H9 (cell line): ENCODE measurements at regions not wholly inside any gene's neighbourhood (a gene's known extent, or its start where the extent isn't known, plus 50 kb on each side); places are given as distances from the start of the nearest gene placed in this dataset.
A peak's percentile ranks its signal among the peaks of the same experiment; 100 is the strongest.

Experiments
- DNase-seq: peaks from one replicate; pipeline ENCODE4 v3.0.0-alpha.2; 2017
- H2AFZ ChIP-seq: one replicate; pipeline ENCODE4 v1.6.1; 2013; ENCODE audit warnings: mild to moderate bottlenecking, low read length, control low read depth, moderate library complexity
- H2AK5ac ChIP-seq: 2 replicates; pipeline ENCODE4 v1.6.1; 2013; ENCODE audit warnings: low read length, control low read depth, mixed read lengths; ENCODE audit not compliant: insufficient read length
- H2BK120ac ChIP-seq: one replicate; pipeline ENCODE4 v1.6.1; 2013; ENCODE audit warnings: low read depth, mild to moderate bottlenecking, low read length, control low read depth, inconsistent platforms; ENCODE audit not compliant: poor library complexity, severe bottlenecking
- H2BK12ac ChIP-seq: 2 replicates; pipeline ENCODE4 v1.6.1; 2013; ENCODE audit warnings: low read length, control low read depth, mixed read lengths, low read depth; ENCODE audit not compliant: insufficient read length
- H2BK15ac ChIP-seq: 2 replicates; pipeline ENCODE4 v1.6.1; 2013; ENCODE audit warnings: low read depth, low read length, control low read depth
- H2BK20ac ChIP-seq: one replicate; pipeline ENCODE4 v1.6.1; 2013; ENCODE audit warnings: low read depth, mild to moderate bottlenecking, low read length, control low read depth, inconsistent platforms; ENCODE audit not compliant: poor library complexity, severe bottlenecking
- H2BK5ac ChIP-seq: 2 replicates; pipeline ENCODE4 v1.6.1; 2013; ENCODE audit warnings: low read length, control low read depth, mixed read lengths; ENCODE audit not compliant: insufficient read length
- H3K14ac ChIP-seq: 2 replicates; pipeline ENCODE4 v1.6.1; 2013; ENCODE audit warnings: low read length, control low read depth; ENCODE audit not compliant: insufficient read depth
- H3K18ac ChIP-seq: 2 replicates; pipeline ENCODE4 v1.6.1; 2013; ENCODE audit warnings: low read depth, mild to moderate bottlenecking, mixed read lengths, low read length, control low read depth; ENCODE audit not compliant: insufficient read length
- H3K23ac ChIP-seq: 2 replicates; pipeline ENCODE4 v1.6.1; 2013; ENCODE audit warnings: low read length, control low read depth, mixed read lengths, low read depth; ENCODE audit not compliant: insufficient read length
- H3K23me2 ChIP-seq: 2 replicates; pipeline ENCODE4 v1.6.1; 2013; ENCODE audit warnings: low read depth, mild to moderate bottlenecking, mixed read lengths, low read length, control low read depth; ENCODE audit not compliant: insufficient read length, poor library complexity, severe bottlenecking
- H3K27ac ChIP-seq: 2 replicates; pipeline ENCODE4 v1.5.1; 2013; ENCODE audit warnings: low read length, control low read depth, mixed read lengths, low read depth; ENCODE audit not compliant: insufficient read length
- H3K27me3 ChIP-seq: 2 replicates; pipeline ENCODE4 v1.6.1; 2013; ENCODE audit warnings: low read length, control low read depth, inconsistent platforms; ENCODE audit not compliant: insufficient read depth
- H3K4ac ChIP-seq: 2 replicates; pipeline ENCODE4 v1.6.1; 2013; ENCODE audit warnings: low read depth, mild to moderate bottlenecking, control low read depth, inconsistent platforms, low read length, moderate library complexity
- H3K4me1 ChIP-seq: 2 replicates; pipeline ENCODE4 v1.6.1; 2013; ENCODE audit warnings: low read length, control low read depth, inconsistent platforms; ENCODE audit not compliant: insufficient read depth
- H3K4me2 ChIP-seq: 2 replicates; pipeline ENCODE4 v1.6.1; 2013; ENCODE audit warnings: low read length, control low read depth, mixed read lengths; ENCODE audit not compliant: insufficient read length, insufficient read depth
- H3K56ac ChIP-seq: 2 replicates; pipeline ENCODE4 v1.6.1; 2013; ENCODE audit warnings: low read depth, mild to moderate bottlenecking, mixed read lengths, low read length, control low read depth; ENCODE audit not compliant: insufficient read length
- H3K79me1 ChIP-seq: 2 replicates; pipeline ENCODE4 v1.6.1; 2013; ENCODE audit warnings: low read depth, mild to moderate bottlenecking, moderate library complexity, low read length, control low read depth, inconsistent platforms; ENCODE audit not compliant: insufficient read depth, poor library complexity, severe bottlenecking
- H3K79me2 ChIP-seq: 2 replicates; pipeline ENCODE4 v1.6.1; 2013; ENCODE audit warnings: low read length, control low read depth, inconsistent platforms; ENCODE audit not compliant: insufficient read depth
- H3K9ac ChIP-seq: 2 replicates; pipeline ENCODE4 v1.6.1; 2013; ENCODE audit warnings: low read length, control low read depth, mixed read lengths; ENCODE audit not compliant: insufficient read length; ENCODE audit errors: extremely low read depth
- H3K9me3 ChIP-seq: one replicate; pipeline ENCODE4 v1.6.1; 2013; ENCODE audit warnings: low read depth, low read length, inconsistent platforms; ENCODE audit not compliant: control insufficient read depth
- H3T11ph ChIP-seq: one replicate; pipeline ENCODE4 v1.6.1; 2013; ENCODE audit warnings: mild to moderate bottlenecking, low read length, control low read depth, inconsistent platforms
- H4K20me1 ChIP-seq: one replicate; pipeline ENCODE4 v1.6.1; 2013; ENCODE audit not compliant: control insufficient read depth, insufficient read length, insufficient read depth
- H4K5ac ChIP-seq: 2 replicates; pipeline ENCODE4 v1.6.1; 2013; ENCODE audit warnings: low read depth, mild to moderate bottlenecking, mixed read lengths, low read length, control low read depth; ENCODE audit not compliant: insufficient read length
- H4K8ac ChIP-seq: replicated peaks from 2 replicates; pipeline ENCODE4 v1.6.1; 2013; ENCODE audit warnings: low read length, control low read depth, mixed read lengths, low read depth; ENCODE audit not compliant: insufficient read length
- H4K91ac ChIP-seq: 2 replicates; pipeline ENCODE4 v1.6.1; 2013; ENCODE audit warnings: low read depth, mild to moderate bottlenecking, moderate library complexity, mixed read lengths, low read length, control low read depth; ENCODE audit not compliant: insufficient read length
- H3K27ac Mint-ChIP-seq, 3 experiments: 2 replicates in 2 of 3; 3 replicates in 1 of 3; pipeline ENCODE4 v1.8.0; 2020 to 2021; ENCODE audit warnings: mixed read lengths in 3 of 3, mild to moderate bottlenecking in 1 of 3, moderate library complexity in 1 of 3
- H3K27me3 Mint-ChIP-seq: 2 replicates; pipeline ENCODE4 v1.8.0; 2021; ENCODE audit warnings: low read depth, mild to moderate bottlenecking, moderate library complexity, mixed read lengths
- H3K36me3 Mint-ChIP-seq, 3 experiments: 2 replicates in 2 of 3; 3 replicates in 1 of 3; pipeline ENCODE4 v1.8.0; 2020 to 2021; ENCODE audit warnings: low read depth in 3 of 3, mixed read lengths in 3 of 3; ENCODE audit not compliant: insufficient read depth in 1 of 3
- H3K4me1 Mint-ChIP-seq, 2 experiments: 2 replicates each; pipeline ENCODE4 v1.8.0; 2020; ENCODE audit warnings: mixed read lengths in 2 of 2
- H3K4me3 Mint-ChIP-seq, 2 experiments: 2 replicates in 1 of 2; 3 replicates in 1 of 2; pipeline ENCODE4 v1.8.0; 2020 to 2021; ENCODE audit warnings: mild to moderate bottlenecking in 2 of 2, mixed read lengths in 2 of 2, moderate library complexity in 1 of 2
- H3K9me3 Mint-ChIP-seq, 2 experiments: 2 replicates in 1 of 2; 3 replicates in 1 of 2; pipeline ENCODE4 v1.8.0; 2020; ENCODE audit warnings: mild to moderate bottlenecking in 2 of 2, mixed read lengths in 2 of 2, moderate library complexity in 1 of 2
- CTCF ChIP-seq: fragments of 200-600 bp; sonication (generic); conservative IDR thresholded peaks from 3 replicates; pipeline ENCODE4 v1.8.0; 2021; ENCODE audit warnings: antibody characterized with exemption, mild to moderate bottlenecking

DNA sequence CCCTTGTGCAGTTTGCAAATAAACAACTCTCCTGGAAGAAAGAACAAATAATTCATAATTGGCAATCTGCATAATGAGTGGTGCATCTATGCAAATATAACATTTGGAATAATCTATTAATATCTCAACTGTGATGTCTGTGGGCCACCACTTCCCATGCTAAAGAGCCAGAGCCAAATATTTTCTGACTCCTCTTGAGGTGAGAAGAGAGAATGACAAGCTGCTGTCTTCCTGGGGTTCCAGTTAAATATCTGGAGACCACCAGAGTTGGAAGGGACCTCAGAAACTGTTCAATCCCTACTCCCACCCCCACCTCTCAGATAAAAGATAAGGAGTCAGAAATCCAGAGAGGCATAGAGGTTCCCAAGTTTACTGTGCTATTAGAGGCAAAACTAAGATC lies 241.0 kb upstream of the SLC14A2 start:
- H3K27ac ChIP-seq = no peak overlapping the region

More for the DNA sequence above, 241.0 kb upstream of the SLC14A2 start:
- Histone ChIP-seq H3K27me3 (no peaks in the 10 kb centered on the region), H3K56ac (no peak overlapping the region), H3K14ac (no peak overlapping the region), H3K18ac (no peak overlapping the region), H2AK5ac (no peak overlapping the region), H2BK5ac (no peak overlapping the region), H2BK12ac (no peak overlapping the region), H3K23ac (no peak overlapping the region), H3K79me1 (no peaks in the 10 kb centered on the region), H4K91ac (no peak overlapping the region), H4K5ac (no peak overlapping the region), H4K20me1 (no peaks in the 10 kb centered on the region), H3T11ph (no peak overlapping the region), H2BK20ac (peak overlapping the region; percentile 75), H2AFZ (no peak overlapping the region), H3K79me2 (no peaks in the 10 kb centered on the region), H2BK15ac (no peak overlapping the region), H3K4me1 (no peaks in the 10 kb centered on the region), H3K9me3 (no peaks in the 10 kb centered on the region), H2BK120ac (no peak overlapping the region), H3K23me2 (no peaks in the 10 kb centered on the region), H4K8ac (no peak overlapping the region), H3K4me2 (no peak overlapping the region), H3K9ac (no peak overlapping the region), H3K4ac (no peak overlapping the region)
- Mint-ChIP-seq H3K36me3 (no peaks in the 10 kb centered on the region), H3K27me3 (peaks cover 8% of the 10 kb centered on the region), H3K27ac (no peak overlapping the region), H3K4me1 (no peaks in the 10 kb centered on the region; a peak in 1 of 4 replicates), H3K9me3 (no peaks in the 10 kb centered on the region), H3K4me3 (no peak overlapping the region)
- DNase-seq = no peak
- TF ChIP-seq CTCF = no peak
